ENCODE measurements at regions not wholly inside any gene's neighbourhood (a gene's known extent, or its start where the extent isn't known, plus 50 kb on each side); places are given as distances from the start of the nearest gene placed in this dataset.

GRCh38 chr14:50020184-50020583 lies 96.2 kb downstream of the VCPKMT start:
- peaks cover 0 to 4% (median 0%) of the 10 kb centered on the region in 4 donors for H3K4me1 ChIP-seq
- TF ChIP-seq EP300 (IDR thresholded peaks at IDR 0.05): no peak
- no peak for TF ChIP-seq POLR2A (IDR thresholded peaks at IDR 0.05)
- TF ChIP-seq POLR2AphosphoS5 (IDR thresholded peaks at IDR 0.05): no peak
- TF ChIP-seq CTCF (IDR thresholded peaks at IDR 0.05): no peak
- no peaks in the 10 kb centered on the region for H3K27me3 ChIP-seq
- H3K27ac ChIP-seq: no peak overlapping the region
- peaks cover 0 to 7% (median 3%) of the 10 kb centered on the region in 4 donors for H3K9me3 ChIP-seq
- H3K4me3 ChIP-seq: no peak overlapping the region
- no peak for DNase-seq
- no peak for ATAC-seq (ENCODE audit: low FRiP score in 2 of 2)
- no peaks in the 10 kb centered on the region for H3K36me3 ChIP-seq

- Histone ChIP-seq H3K9me3 (peaks cover 0 to 7% (median 3%) of the 10 kb centered on the region in 4 donors), H3K27me3 (no peaks in the 10 kb centered on the region), H3K4me3 (no peak overlapping the region), H3K36me3 (no peaks in the 10 kb centered on the region), H3K4me1 (peaks cover 0 to 4% (median 0%) of the 10 kb centered on the region in 4 donors), H3K27ac (no peak overlapping the region)
- TF ChIP-seq POLR2A (IDR thresholded peaks at IDR 0.05): no peak
- TF ChIP-seq EP300 (IDR thresholded peaks at IDR 0.05): no peak
- TF ChIP-seq POLR2AphosphoS5 (IDR thresholded peaks at IDR 0.05): no peak
- TF ChIP-seq CTCF (IDR thresholded peaks at IDR 0.05): no peak
- DNase-seq: no peak
- ATAC-seq (ENCODE audit: low FRiP score in 2 of 2): no peak
Measured at GRCh38 chr14:50020799-50021198, 95.6 kb downstream of the VCPKMT start.

- ATAC-seq (ENCODE audit: low FRiP score in 2 of 2) (no peak), DNase-seq (no peak)
- Histone ChIP-seq H3K4me3 (no peak overlapping the region), H3K9me3 (peaks cover 0 to 7% (median 3%) of the 10 kb centered on the region in 4 donors), H3K4me1 (peaks cover 0 to 4% (median 0%) of the 10 kb centered on the region in 4 donors), H3K27me3 (no peaks in the 10 kb centered on the region), H3K36me3 (no peaks in the 10 kb centered on the region), H3K27ac (no peak overlapping the region)
- WGBS, 2 donors: 76 to 80% methylated on average over 5 of the region's 5 CpGs
- TF ChIP-seq CTCF (IDR thresholded peaks at IDR 0.05) (no peak), EP300 (IDR thresholded peaks at IDR 0.05) (no peak), POLR2A (IDR thresholded peaks at IDR 0.05) (no peak), POLR2AphosphoS5 (IDR thresholded peaks at IDR 0.05) (no peak)
Measured at GRCh38 chr14:50021261-50022031, 94.9 kb downstream of the VCPKMT start.

GRCh38 chr14:50022661-50023060 lies 93.7 kb downstream of the VCPKMT start:
- DNase-seq: no peak
- no peak for ATAC-seq (ENCODE audit: low FRiP score in 2 of 2)
- Histone ChIP-seq H3K27ac (no peak overlapping the region), H3K36me3 (no peaks in the 10 kb centered on the region), H3K4me3 (no peak overlapping the region), H3K4me1 (peaks cover 0 to 4% (median 0%) of the 10 kb centered on the region in 4 donors), H3K27me3 (no peaks in the 10 kb centered on the region), H3K9me3 (peaks cover 0 to 7% (median 3%) of the 10 kb centered on the region in 4 donors)
- TF ChIP-seq POLR2AphosphoS5 (IDR thresholded peaks at IDR 0.05) (no peak), EP300 (IDR thresholded peaks at IDR 0.05) (no peak), POLR2A (IDR thresholded peaks at IDR 0.05) (no peak), CTCF (IDR thresholded peaks at IDR 0.05) (no peak)
- WGBS, 2 donors: 94 to 95% methylated on average over 3 of the region's 3 CpGs
